WTC11 (cell line): ENCODE measurements at regions not wholly inside any gene's neighbourhood (a gene's known extent, or its start where the extent isn't known, plus 50 kb on each side); places are given as distances from the start of the nearest gene placed in this dataset.

Experiments
- CTCF ChIP-seq: fragments of 200-600 bp; IDR thresholded peaks from 2 replicates; pipeline ENCODE4 v1.8.0; 2022; ENCODE audit warnings: antibody characterized with exemption
- FOXK1 ChIP-seq: sonication (generic); formaldehyde crosslinking; IDR thresholded peaks from 2 replicates; pipeline ENCODE4 v1.8.0; 2022; ENCODE audit warnings: mild to moderate bottlenecking, moderate library complexity, missing genetic modification reagents
- MAX ChIP-seq: sonication (generic); formaldehyde crosslinking; IDR thresholded peaks from 2 replicates; pipeline ENCODE4 v1.8.0; 2022; ENCODE audit warnings: mild to moderate bottlenecking, missing genetic modification reagents
- NR2C2 ChIP-seq: sonication (generic); formaldehyde crosslinking; IDR thresholded peaks from 2 replicates; pipeline ENCODE4 v1.8.0; 2022; ENCODE audit warnings: mild to moderate bottlenecking, missing genetic modification reagents
- STAT6 ChIP-seq: sonication (generic); formaldehyde crosslinking; conservative IDR thresholded peaks from 2 replicates; pipeline ENCODE4 v1.8.1; 2023; ENCODE audit warnings: mild to moderate bottlenecking, low read depth, missing genetic modification reagents, moderate library complexity
- TEAD4 ChIP-seq: sonication (generic); formaldehyde crosslinking; IDR thresholded peaks from 2 replicates; pipeline ENCODE4 v1.8.0; 2022; ENCODE audit warnings: mild to moderate bottlenecking, missing genetic modification reagents

GRCh38 chr6:164101859-164102258 is 687.3 kb downstream of the QKI start:
- no peak for TF ChIP-seq MAX (CRISPR knock-in tag)
- no peak for TF ChIP-seq TEAD4
- no peak for TF ChIP-seq CTCF
- TF ChIP-seq FOXK1 (CRISPR knock-in tag), result no peak
- TF ChIP-seq STAT6 (CRISPR knock-in tag), result no peak
- no peak for TF ChIP-seq NR2C2
